OCI-LY3 (cell line): ENCODE measurements at regions not wholly inside any gene's neighbourhood (a gene's known extent, or its start where the extent isn't known, plus 50 kb on each side); places are given as distances from the start of the nearest gene placed in this dataset.

Experiments
- EZH2phosphoT487 ChIP-seq: fragments of 200-600 bp; shearing (Covaris generic); IDR thresholded peaks from 2 replicates; pipeline ENCODE4 v1.6.1; 2018; ENCODE audit warnings: antibody characterized with exemption, mixed run types, low read depth
- TF ChIP-seq, protein P1 (sequence below): fragments of 200-600, 300-600 bp; sonication (generic); IDR thresholded peaks from 2 replicates; pipeline ENCODE4 v1.5.1; 2014; ENCODE audit warnings: antibody characterized with exemption, low read length, low read depth

DNA sequence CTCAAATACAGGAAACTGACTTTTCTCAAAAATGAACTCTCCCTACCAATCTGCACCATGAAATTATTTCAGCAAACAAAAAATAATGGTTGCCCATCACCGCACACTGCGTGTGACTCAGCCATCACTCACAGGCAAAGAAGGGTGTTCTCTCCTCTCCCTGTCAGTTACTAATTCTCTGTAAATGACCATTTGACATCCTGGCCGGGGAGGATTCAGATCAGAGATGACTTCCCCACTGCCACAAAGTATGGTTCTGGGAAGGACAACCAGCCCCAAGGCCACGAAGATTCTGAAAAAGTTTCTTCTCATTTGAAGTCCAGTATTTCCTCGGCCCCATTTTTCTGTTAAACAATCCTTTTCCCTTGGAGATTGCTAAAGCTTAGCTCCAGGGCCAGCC is 199.4 kb downstream of the AUH start:
- TF ChIP-seq, protein P1, sequence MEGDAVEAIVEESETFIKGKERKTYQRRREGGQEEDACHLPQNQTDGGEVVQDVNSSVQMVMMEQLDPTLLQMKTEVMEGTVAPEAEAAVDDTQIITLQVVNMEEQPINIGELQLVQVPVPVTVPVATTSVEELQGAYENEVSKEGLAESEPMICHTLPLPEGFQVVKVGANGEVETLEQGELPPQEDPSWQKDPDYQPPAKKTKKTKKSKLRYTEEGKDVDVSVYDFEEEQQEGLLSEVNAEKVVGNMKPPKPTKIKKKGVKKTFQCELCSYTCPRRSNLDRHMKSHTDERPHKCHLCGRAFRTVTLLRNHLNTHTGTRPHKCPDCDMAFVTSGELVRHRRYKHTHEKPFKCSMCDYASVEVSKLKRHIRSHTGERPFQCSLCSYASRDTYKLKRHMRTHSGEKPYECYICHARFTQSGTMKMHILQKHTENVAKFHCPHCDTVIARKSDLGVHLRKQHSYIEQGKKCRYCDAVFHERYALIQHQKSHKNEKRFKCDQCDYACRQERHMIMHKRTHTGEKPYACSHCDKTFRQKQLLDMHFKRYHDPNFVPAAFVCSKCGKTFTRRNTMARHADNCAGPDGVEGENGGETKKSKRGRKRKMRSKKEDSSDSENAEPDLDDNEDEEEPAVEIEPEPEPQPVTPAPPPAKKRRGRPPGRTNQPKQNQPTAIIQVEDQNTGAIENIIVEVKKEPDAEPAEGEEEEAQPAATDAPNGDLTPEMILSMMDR = no peak
- no peak for TF ChIP-seq EZH2phosphoT487
